Body of pancreas (tissue), 4 donors: ENCODE measurements at regions not wholly inside any gene's neighbourhood (a gene's known extent, or its start where the extent isn't known, plus 50 kb on each side); places are given as distances from the start of the nearest gene placed in this dataset.
A peak's percentile ranks its signal among the peaks of the same experiment; 100 is the strongest.

ENCODE experiments used
- ATAC-seq: fragments of 150-250 bp; one replicate; pipeline ENCODE4 v1.9.1; 2016
- DNase-seq, 4 donors: peaks; one replicate each; pipeline ENCODE4 v3.0.0-alpha.2; 2019
- H3K27ac ChIP-seq, 4 donors: fragments of 200-600 bp; sonication (generic); 1 replicate in 3 of 4; 2 replicates in 1 of 4; pipeline versions ENCODE4 v1.5.1 to v1.6.1; 2016 to 2019; ENCODE audit warnings: mild to moderate bottlenecking in 1 of 4, mixed read lengths in 1 of 4, moderate library complexity in 1 of 4
- H3K27me3 ChIP-seq, 2 donors: fragments of 200-600 bp; sonication (generic); one replicate each; pipeline ENCODE4 v1.6.0; 2016; ENCODE audit warnings: mild to moderate bottlenecking in 1 of 2
- H3K36me3 ChIP-seq, 2 donors: fragments of 200-600 bp; sonication (generic); replicated peaks in 1 of 2; 2 replicates each; pipeline ENCODE4 v1.5.1; 2016; ENCODE audit warnings: low read depth in 2 of 2; ENCODE audit not compliant: insufficient read depth in 1 of 2
- H3K4me1 ChIP-seq: fragments of 200-600 bp; sonication (generic); one replicate; pipeline ENCODE4 v1.6.0; 2016
- H3K4me3 ChIP-seq, 2 donors: fragments of 200-600 bp; sonication (generic); 1 replicate in 1 of 2; 2 replicates in 1 of 2; pipeline ENCODE4 v1.5.1; 2016 to 2019
- H3K9me3 ChIP-seq, 3 donors: fragments of 200-600 bp; sonication (generic); 1 replicate in 2 of 3; 2 replicates in 1 of 3; pipeline ENCODE4 v1.5.1; 2016
- POLR2A ChIP-seq, 3 donors: fragments of 450-650 bp; IDR thresholded peaks; one replicate each; pipeline ENCODE4 v1.6.1; 2016; ENCODE audit warnings: antibody characterized with exemption in 3 of 3, mild to moderate bottlenecking in 2 of 3
- WGBS, 2 donors: methylation state at CpG; one replicate each; pipeline ENCODE4 v1.1.5; 2017; 5-methylcytosine and 5-hydroxymethylcytosine counted together
- intact Hi-C: fragments of 100-400 bp; cut with DNase I; formaldehyde crosslinking; loops from one replicate; pipeline ENCODE4 v1.15.1; 2023
- TF ChIP-seq, protein P1 (sequence below), 7 experiments: fragments of 450-650 bp in 4 of 7; fragments of 200-600 bp in 3 of 7; sonication (generic) in 3 of 7; IDR thresholded peaks; one replicate each; pipeline ENCODE4 v1.5.1; 2016 to 2019; ENCODE audit warnings: antibody characterized with exemption in 7 of 7

DNA sequence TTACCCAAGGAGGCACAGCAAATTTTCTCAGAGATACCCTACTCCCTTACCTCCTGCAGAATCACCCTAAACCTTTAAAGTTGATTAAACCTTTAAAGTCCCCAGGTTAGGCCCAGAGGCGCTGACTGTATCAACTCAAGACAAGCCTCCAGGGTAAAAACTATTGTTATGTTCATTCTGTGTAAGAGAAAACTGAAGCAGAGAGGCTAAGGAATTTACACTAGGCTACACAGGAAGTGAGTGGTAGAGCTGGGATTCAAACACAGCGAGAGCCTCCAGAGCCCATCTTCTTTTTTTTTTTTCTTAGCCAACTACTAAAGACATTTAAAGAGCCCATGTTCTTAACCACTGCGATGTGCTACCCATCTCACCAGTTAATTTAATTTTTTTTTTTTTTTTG lies 56.3 kb upstream of the GRK3 start:
- DNase-seq (no peak), ATAC-seq (no peak)
- 79 to 100% methylated on average over 3 of the region's 3 CpGs for WGBS, 2 donors
- Histone ChIP-seq H3K36me3 (no peaks in the 10 kb centered on the region), H3K4me3 (no peak overlapping the region), H3K27me3 (no peaks in the 10 kb centered on the region), H3K9me3 (no peaks in the 10 kb centered on the region), H3K4me1 (no peaks in the 10 kb centered on the region), H3K27ac (no peak overlapping the region)
- TF ChIP-seq, protein P1, sequence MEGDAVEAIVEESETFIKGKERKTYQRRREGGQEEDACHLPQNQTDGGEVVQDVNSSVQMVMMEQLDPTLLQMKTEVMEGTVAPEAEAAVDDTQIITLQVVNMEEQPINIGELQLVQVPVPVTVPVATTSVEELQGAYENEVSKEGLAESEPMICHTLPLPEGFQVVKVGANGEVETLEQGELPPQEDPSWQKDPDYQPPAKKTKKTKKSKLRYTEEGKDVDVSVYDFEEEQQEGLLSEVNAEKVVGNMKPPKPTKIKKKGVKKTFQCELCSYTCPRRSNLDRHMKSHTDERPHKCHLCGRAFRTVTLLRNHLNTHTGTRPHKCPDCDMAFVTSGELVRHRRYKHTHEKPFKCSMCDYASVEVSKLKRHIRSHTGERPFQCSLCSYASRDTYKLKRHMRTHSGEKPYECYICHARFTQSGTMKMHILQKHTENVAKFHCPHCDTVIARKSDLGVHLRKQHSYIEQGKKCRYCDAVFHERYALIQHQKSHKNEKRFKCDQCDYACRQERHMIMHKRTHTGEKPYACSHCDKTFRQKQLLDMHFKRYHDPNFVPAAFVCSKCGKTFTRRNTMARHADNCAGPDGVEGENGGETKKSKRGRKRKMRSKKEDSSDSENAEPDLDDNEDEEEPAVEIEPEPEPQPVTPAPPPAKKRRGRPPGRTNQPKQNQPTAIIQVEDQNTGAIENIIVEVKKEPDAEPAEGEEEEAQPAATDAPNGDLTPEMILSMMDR (IDR thresholded peaks at IDR 0.05): no peak
- no peak for TF ChIP-seq POLR2A (IDR thresholded peaks at IDR 0.05)
- intact Hi-C loops: no loop called here

DNA sequence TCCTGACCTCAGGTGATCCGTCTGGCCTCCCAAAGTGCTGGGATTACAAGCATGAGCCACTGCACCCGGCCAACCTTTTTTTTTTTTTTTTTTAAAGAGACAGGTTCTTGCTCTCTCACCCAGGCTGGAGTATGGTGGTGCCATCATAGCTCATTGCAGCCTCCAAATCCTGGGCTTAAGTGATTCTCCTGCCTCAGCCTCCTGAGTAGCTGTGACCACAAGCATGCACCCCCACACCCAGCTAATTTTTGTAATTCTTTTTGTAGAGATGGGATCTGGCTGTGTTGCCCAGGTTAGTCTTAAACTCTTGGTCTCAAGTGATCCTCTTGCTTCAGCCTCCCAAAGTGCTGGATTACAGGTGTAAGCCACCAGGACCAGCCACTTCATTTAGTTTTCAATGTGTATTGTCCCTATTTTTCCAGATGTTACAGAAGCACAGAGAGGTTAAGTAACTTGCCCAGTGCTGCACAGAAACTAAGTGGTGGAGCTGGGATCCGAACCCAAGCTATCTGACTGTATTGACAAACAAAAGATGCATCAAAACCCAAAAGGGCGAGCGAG lies 55.6 kb upstream of the GRK3 start:
- Histone ChIP-seq H3K9me3 (no peaks in the 10 kb centered on the region), H3K27ac (no peak overlapping the region), H3K4me1 (no peaks in the 10 kb centered on the region), H3K36me3 (no peaks in the 10 kb centered on the region), H3K4me3 (no peak overlapping the region), H3K27me3 (no peaks in the 10 kb centered on the region)
- 54 to 75% methylated on average over 5 of the region's 5 CpGs for WGBS, 2 donors
- ATAC-seq (no peak), DNase-seq (no peak)
- TF ChIP-seq POLR2A (IDR thresholded peaks at IDR 0.05): no peak
- TF ChIP-seq, protein P1 (IDR thresholded peaks at IDR 0.05): no peak
- intact Hi-C loops: no loop called here

DNA sequence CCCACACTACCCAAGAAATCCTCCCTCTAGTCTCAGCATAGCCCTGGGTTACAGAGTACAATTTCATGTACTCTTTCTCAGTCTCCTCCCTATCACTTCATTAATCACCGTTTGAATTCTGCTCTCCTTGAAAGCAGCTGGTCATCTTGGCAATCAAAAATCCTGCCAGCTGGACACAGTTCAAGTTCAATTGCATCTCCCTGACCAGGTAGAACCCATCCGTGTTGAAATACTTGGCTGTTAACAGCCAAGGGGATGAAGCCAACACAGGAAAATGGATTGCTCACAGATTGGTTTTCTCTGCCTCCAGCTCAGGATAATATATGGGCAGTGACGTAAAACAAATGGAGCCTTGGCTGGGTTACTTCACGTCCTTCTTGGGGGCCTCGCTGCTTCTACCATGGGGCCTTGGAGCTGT lies 55.1 kb upstream of the GRK3 start:
- Histone ChIP-seq H3K9me3 (no peaks in the 10 kb centered on the region), H3K36me3 (no peaks in the 10 kb centered on the region), H3K4me1 (no peaks in the 10 kb centered on the region), H3K27ac (peak overlapping the region in 1 of 4 donors; percentile 42), H3K4me3 (no peak overlapping the region), H3K27me3 (no peaks in the 10 kb centered on the region)
- 40 to 45% methylated on average over 5 of the region's 5 CpGs for WGBS, 2 donors
- intact Hi-C loops: no loop called here
- DNase-seq: peak; percentile 31 to 66 (median 46)
- peak; percentile 55 for ATAC-seq
- TF ChIP-seq POLR2A (IDR thresholded peaks at IDR 0.05): no peak
- TF ChIP-seq, protein P1 (IDR thresholded peaks at IDR 0.05): no peak

DNA sequence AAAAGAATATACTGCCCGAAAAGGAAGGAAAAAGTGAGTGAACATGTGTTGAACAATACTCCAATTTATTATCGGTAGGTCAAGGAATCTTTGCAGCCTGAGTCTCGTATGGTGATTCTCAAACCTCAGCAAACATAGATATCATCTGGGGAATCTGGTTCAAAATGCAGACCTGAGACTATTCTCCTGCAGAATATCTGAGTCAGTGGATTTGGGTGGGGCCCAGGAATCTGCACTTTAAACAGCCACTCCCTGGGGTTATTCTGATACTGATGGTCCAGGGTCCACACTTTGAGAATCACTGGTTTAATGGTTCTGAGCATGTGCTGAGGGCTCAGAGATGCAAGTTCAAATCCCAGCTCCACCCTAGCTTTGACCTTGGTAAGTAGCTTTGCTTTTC lies 53.6 kb upstream of the GRK3 start:
- ATAC-seq: no peak
- WGBS, 2 donors: 57 to 76% methylated on average over 3 of the region's 3 CpGs
- Histone ChIP-seq H3K36me3 (no peaks in the 10 kb centered on the region), H3K27ac (no peak overlapping the region), H3K4me1 (no peaks in the 10 kb centered on the region), H3K4me3 (no peak overlapping the region), H3K27me3 (no peaks in the 10 kb centered on the region), H3K9me3 (no peaks in the 10 kb centered on the region)
- DNase-seq: no peak
- intact Hi-C loops: no loop called here
- TF ChIP-seq, protein P1 (IDR thresholded peaks at IDR 0.05): no peak
- no peak for TF ChIP-seq POLR2A (IDR thresholded peaks at IDR 0.05)

DNA sequence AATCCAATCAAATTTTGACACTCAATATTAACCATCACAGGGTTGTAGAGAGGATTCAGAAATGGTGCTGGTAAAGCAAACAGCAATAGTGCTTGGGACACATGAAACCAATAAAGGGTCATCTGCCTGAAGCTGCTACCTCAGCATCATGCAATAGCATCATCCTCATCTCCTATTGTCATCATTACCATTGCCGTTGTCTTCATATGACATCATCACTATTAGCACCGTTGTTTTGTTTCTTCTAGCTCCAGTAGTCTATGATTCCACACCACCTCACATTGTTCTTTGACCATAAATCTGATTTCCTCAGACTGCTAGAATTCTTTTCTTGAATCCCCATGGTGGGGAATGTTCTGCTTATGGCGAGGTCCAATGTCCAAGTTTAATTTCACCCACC lies 52.8 kb upstream of the GRK3 start:
- Histone ChIP-seq H3K27ac (no peak overlapping the region), H3K36me3 (no peaks in the 10 kb centered on the region), H3K4me3 (no peak overlapping the region), H3K9me3 (no peaks in the 10 kb centered on the region), H3K4me1 (no peaks in the 10 kb centered on the region), H3K27me3 (no peaks in the 10 kb centered on the region)
- 89 to 95% methylated on average over 3 of the region's 3 CpGs for WGBS, 2 donors
- TF ChIP-seq, protein P1 (IDR thresholded peaks at IDR 0.05): no peak
- no peak for TF ChIP-seq POLR2A (IDR thresholded peaks at IDR 0.05)
- ATAC-seq: no peak
- DNase-seq: no peak
- intact Hi-C loops: no loop called here
